ENCODE measurements at regions not wholly inside any gene's neighbourhood (a gene's known extent, or its start where the extent isn't known, plus 50 kb on each side); places are given as distances from the start of the nearest gene placed in this dataset.
"Not testable (repeated sequence)": the region's sequence is repeated elsewhere in the genome, so short reads cannot be mapped to it uniquely, and the experiment has no call there.

GRCh38 chr3:168738527-168739325 is 643.0 kb upstream of the GOLIM4 start:
- no peak for FAIRE-seq

GRCh38 chr3:168736202-168736601 is 640.5 kb upstream of the GOLIM4 start:
- FAIRE-seq, result no peak

- no peak for FAIRE-seq
Observed at GRCh38 chr3:168730073-168730472, 634.3 kb upstream of the GOLIM4 start.

- FAIRE-seq, result no peak
Observed at GRCh38 chr3:168722091-168722490, 626.4 kb upstream of the GOLIM4 start.

DNA sequence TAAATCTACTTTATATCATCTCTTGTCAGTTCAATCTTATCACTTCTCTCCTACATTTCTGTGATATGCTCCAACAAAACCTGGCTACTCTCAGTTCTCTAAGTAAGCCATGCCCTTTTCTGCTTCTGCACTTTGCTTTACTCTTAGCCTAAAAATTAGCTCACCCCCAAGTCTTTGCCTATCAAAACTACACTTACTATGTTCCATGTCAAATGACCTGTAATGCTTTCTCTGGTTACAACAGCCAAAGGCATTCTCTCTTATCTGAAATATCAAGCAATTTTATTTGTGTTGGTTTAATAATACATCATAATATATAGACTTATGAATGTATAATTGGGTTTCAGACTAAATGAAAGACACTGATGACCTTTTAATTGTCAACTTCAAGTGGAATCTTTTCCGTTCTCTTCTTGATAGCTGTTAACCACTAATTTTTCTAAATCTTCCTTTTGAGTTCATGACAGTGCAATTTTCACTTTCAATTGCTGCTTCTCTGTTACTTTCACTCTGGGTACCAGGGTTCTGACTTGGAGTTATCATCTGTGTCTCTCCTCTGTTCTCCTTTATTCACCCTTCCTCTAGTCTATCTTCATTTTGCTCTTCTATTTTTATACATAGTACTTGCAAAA is 619.0 kb upstream of the GOLIM4 start:
- no peak for FAIRE-seq

- FAIRE-seq, result no peak
Observed at GRCh38 chr3:168709073-168709472, 613.3 kb upstream of the GOLIM4 start.

DNA sequence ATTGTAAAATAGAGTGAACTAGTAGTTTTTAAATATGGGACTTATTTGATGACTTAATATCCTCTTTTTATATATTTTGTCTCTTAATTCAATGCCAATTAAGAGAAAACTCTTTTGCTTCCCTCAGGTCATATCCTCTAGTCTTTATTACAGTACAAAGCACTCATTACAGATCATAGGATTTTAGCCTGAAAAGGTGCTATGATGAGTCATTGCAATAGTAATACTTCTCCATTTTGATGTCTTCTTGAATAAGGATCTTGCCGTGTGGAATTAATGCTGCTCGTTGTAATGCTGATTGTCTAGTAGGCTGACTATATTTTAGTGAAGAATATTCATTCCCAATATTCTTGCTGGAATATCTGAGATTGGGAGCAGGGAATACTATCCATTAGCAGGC is 612.2 kb upstream of the GOLIM4 start:
- no peak for FAIRE-seq

- FAIRE-seq, result no peak
Observed at GRCh38 chr3:168705412-168705811, 609.7 kb upstream of the GOLIM4 start.

- FAIRE-seq, result no peak
Observed at GRCh38 chr3:168696051-168696450, 600.3 kb upstream of the GOLIM4 start.

DNA sequence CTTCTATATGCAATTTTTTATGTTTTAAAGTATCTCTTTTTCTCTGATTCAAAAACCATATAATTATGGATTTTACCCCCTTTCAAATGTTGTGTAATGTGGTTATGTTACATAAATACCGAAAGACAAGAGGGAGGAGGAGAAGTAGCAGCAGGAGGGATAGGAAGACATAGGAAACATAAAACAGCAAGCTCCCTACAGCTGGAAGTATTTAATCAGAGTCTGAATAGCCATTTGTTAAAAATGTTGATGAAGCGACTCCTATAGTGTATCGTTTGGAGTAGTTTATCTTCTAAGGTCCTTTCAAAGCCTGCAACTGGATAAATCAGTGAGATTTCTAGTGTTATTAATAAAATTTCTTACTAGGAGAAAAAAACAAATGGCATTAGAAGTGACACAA is 598.1 kb upstream of the GOLIM4 start:
- FAIRE-seq, result no peak

GRCh38 chr3:168688267-168688666 is 592.5 kb upstream of the GOLIM4 start:
- no peak for FAIRE-seq

DNA sequence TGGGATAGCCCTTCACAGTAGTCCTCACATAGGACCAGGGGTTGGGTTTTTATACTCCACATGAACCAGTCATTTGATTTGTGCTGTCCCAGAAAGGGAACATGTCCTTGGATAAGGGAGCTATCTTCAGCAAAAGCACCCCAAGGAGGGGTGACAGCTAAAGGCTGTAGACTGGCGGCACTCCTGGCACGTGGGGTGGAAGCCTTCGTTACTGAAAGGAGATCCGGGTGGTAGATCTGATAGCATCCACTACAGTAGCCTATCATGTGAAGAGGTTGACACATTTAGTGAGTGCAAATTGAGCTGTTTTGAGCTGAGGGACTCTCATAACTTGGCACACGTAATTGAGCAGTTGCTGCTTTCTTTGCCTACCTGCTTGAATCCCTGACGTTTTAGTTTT is 588.8 kb upstream of the GOLIM4 start:
- FAIRE-seq, result no peak

- FAIRE-seq, result no peak
Observed at GRCh38 chr3:168678730-168679129, 583.0 kb upstream of the GOLIM4 start.

GRCh38 chr3:168671091-168671490 is 575.4 kb upstream of the GOLIM4 start:
- no peak for FAIRE-seq

GRCh38 chr3:168660879-168661657 is 565.3 kb upstream of the GOLIM4 start:
- FAIRE-seq, result not testable (repeated sequence)

DNA sequence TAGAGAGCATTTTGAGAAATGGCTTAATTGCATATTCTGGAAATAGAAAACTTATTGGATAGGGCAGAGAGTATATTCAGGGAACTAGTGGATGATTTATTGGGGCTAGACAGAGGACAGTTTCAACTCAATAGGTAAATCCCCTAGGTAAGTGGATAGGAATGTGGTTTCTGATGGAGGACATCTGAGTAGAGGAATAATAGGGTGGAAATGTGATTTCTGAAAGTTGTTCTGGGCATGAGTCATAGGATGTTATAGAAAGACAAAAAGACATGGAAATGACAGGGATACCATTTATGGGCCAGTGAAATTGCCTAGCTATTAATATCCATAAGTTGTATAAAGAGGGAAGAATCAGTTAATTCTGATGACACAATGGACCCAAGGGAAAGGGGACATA is 563.3 kb upstream of the GOLIM4 start:
- no peak for FAIRE-seq

DNA sequence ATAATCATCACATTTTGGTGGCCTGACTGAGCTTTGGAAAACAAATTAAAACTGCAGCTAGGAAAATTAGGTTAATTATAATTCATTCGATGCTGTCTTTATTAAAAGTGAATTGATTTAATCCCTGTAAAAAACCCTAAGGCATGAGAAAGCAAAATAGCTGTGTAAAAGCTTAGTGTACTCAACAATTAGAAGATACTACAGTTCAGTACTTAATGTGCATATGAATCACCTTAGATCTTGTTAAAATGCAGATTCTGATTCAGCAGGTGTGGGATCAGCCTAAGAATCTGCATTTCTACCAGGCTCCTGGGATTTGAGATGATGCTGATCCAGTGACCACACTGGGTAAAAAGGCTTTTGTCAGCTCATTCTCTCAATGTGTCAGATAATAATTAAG is 559.9 kb upstream of the GOLIM4 start:
- no peak for FAIRE-seq

GRCh38 chr3:168654700-168655099 is 559.0 kb upstream of the GOLIM4 start:
- no peak for FAIRE-seq

GRCh38 chr3:168653255-168653654 is 557.5 kb upstream of the GOLIM4 start:
- FAIRE-seq, result no peak

DNA sequence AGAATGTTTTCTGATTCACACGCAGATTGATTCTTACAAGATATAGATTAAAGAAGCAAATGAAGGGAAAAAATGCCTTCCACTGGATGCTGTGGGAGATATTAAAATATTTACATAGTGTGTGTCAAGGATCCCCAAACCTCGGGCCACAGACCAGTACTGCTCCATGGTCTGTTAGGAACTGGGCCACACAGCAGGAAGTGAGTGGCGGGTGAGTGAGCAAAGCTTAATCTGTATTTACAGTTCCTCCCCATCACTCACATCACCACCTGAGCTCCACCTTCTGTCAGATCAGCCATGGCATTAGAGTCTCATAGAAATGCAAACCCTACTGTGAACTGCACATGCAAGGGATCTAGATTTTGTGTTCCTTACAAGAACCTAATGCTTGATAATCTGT is 552.6 kb upstream of the GOLIM4 start:
- no peak for FAIRE-seq

DNA sequence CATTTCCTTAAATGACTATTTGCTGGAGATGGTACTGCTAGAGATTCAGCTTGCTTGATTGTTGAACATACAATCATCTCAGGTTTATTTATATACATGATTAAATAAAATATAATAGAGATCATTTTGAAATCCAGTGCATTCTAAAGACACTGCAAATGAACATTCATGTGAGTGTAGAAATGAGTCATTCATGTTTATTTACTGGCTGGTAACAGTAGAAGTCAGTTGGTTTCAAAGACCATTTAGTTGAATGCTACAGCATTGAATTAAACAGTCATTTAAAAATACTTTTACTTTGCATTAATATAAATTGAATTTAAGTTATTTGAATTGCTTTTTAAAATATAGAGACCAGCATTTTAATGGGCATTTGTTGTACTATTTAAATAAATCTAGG is 551.9 kb upstream of the GOLIM4 start:
- FAIRE-seq, result no peak

DNA sequence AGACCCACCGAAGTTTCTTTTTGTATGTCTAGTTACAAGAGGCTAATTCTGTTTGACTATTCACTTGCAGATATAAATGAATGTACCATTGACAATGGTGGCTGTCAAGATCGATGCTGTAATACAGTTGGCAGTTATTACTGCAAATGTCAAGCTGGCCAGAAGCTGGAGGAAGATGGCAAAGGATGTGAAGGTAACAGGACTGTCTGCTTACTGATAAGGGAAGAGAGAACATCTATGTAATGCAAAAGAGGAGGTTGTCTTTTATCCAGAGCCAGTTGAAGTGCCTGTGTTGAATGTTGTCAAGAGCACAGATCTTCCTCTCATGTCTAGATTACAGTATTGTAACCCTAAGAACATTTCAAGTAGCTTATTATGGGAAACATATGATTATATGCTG is 549.5 kb upstream of the GOLIM4 start:
- no peak for FAIRE-seq

- FAIRE-seq, result no peak
Observed at GRCh38 chr3:168628549-168628948, 532.8 kb upstream of the GOLIM4 start.

DNA sequence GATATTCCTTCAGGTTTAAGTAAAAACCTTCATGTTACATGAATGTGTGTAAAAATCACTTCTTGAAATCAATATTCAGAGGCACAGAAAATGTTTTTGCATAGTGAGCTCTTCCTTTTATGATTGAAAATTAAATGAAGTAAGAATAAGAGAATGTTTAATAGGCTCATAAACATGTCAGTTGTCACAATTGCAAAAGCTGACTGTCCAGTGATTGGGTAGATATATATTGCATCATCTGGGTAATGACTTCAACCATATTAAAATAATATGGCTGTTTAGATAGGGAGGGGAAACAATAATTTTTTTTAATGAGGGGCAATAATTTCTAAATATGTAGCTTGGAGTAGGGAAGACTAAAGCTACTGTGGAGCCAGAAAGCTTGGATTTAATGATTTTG is 529.8 kb upstream of the GOLIM4 start:
- FAIRE-seq, result no peak
